ENCODE measurements at regions not wholly inside any gene's neighbourhood (a gene's known extent, or its start where the extent isn't known, plus 50 kb on each side); places are given as distances from the start of the nearest gene placed in this dataset.

DNA sequence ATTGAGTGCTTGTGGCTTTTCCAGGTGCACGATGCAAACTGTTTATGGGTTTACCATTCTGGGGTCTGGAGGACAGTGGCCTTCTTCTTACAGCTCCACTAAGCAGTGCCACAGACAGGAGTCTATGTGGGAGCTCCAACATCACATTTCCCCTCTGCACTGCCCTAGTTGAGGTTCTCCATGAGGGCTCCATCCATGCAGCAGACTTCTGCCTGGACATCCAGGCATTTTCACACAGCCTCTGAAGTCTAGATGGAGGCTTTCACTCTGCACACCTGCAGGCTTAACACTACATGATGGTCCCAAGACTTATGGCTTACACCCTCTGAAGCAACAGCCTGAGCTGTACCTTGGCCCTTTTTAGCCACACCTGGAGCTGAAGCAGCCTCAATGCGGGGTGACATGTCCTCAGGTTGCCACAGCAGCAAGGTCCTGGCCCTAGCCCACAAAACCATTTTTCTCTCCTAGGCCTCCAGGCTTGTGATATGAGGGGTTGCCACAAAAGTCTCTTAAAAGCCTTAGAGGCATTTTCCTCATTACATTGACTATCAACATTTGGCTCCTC lies 552.2 kb downstream of the TFAP2A start:
- Histone ChIP-seq H3K4me1 (ENCODE audit: control insufficient read depth in 1 of 2, insufficient read depth in 2 of 2, low read length in 2 of 2) (no peaks in the 10 kb centered on the region), H3K36me3 (ENCODE audit: control insufficient read depth in 1 of 2, insufficient read depth in 2 of 2, low read length in 2 of 2) (no peaks in the 10 kb centered on the region), H2AFZ (ENCODE audit: low read depth, low read length, poor library complexity, severe bottlenecking) (no peak overlapping the region), H3K27me3 (ENCODE audit: insufficient read depth, low read length) (no peaks in the 10 kb centered on the region), H3K4me2 (ENCODE audit: low read length) (no peak overlapping the region), H3K9me2 (ENCODE audit: insufficient read depth) (no peaks in the 10 kb centered on the region), H3K4me3 (replicated peaks in 1 of 2; ENCODE audit: low read depth in 1 of 2, low read length in 2 of 2) (no peak overlapping the region), H3K9me3 (ENCODE audit: control insufficient read depth in 1 of 2, insufficient read depth in 1 of 2, low read depth in 1 of 2, low read length in 2 of 2) (peaks cover 0 to 5% of the 10 kb centered on the region in 2 experiments; a peak in 1 of 4 replicates), H3K9ac (ENCODE audit: low read length) (no peak overlapping the region), H3K79me2 (ENCODE audit: insufficient read depth, low read length) (no peaks in the 10 kb centered on the region), H4K20me1 (ENCODE audit: insufficient read depth) (no peaks in the 10 kb centered on the region), H3K27ac (ENCODE audit: low read depth, low read length) (no peak overlapping the region)
- ChIA-PET CTCF (no interaction called here), POLR2A (no interaction called here), RAD21 (ENCODE audit: low non-redundant PET in 1 of 2, low total read pairs in 2 of 2, uncharacterized antibody in 2 of 2, unreplicated experiment in 2 of 2) (no interaction called here)
- ATAC-seq (no peak), DNase-seq (ENCODE audit: low read depth, low spot score) (no peak)
- intact Hi-C loops (cut with micrococcal nuclease), result no loop called here
- TF ChIP-seq FOSL1 (IDR thresholded peaks at IDR 0.05; ENCODE audit: low read depth), result no peak
- TF ChIP-seq POLR2AphosphoS5 (IDR thresholded peaks at IDR 0.05; ENCODE audit: low read depth, low read length), result no peak
- TF ChIP-seq SP1 (IDR thresholded peaks at IDR 0.05; ENCODE audit: low read depth), result no peak
- TF ChIP-seq, protein P1, sequence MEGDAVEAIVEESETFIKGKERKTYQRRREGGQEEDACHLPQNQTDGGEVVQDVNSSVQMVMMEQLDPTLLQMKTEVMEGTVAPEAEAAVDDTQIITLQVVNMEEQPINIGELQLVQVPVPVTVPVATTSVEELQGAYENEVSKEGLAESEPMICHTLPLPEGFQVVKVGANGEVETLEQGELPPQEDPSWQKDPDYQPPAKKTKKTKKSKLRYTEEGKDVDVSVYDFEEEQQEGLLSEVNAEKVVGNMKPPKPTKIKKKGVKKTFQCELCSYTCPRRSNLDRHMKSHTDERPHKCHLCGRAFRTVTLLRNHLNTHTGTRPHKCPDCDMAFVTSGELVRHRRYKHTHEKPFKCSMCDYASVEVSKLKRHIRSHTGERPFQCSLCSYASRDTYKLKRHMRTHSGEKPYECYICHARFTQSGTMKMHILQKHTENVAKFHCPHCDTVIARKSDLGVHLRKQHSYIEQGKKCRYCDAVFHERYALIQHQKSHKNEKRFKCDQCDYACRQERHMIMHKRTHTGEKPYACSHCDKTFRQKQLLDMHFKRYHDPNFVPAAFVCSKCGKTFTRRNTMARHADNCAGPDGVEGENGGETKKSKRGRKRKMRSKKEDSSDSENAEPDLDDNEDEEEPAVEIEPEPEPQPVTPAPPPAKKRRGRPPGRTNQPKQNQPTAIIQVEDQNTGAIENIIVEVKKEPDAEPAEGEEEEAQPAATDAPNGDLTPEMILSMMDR (IDR thresholded peaks at IDR 0.05 in 2 of 3, conservative IDR thresholded peaks at IDR 0.05 in 1 of 3; ENCODE audit: borderline replicate concordance in 1 of 3, insufficient read depth in 1 of 3, low read depth in 2 of 3, low read length in 2 of 3), result no peak
- TF ChIP-seq CBX3 (IDR thresholded peaks at IDR 0.05; ENCODE audit: low read depth), result no peak
- TF ChIP-seq ELF1 (IDR thresholded peaks at IDR 0.05; ENCODE audit: borderline replicate concordance, low read depth), result no peak
- TF ChIP-seq YY1 (IDR thresholded peaks at IDR 0.05; ENCODE audit: extremely low read depth, insufficient replicate concordance, low read depth, low read length), result no peak
- TF ChIP-seq, protein P2, sequence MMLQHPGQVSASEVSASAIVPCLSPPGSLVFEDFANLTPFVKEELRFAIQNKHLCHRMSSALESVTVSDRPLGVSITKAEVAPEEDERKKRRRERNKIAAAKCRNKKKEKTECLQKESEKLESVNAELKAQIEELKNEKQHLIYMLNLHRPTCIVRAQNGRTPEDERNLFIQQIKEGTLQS (IDR thresholded peaks at IDR 0.05), result no peak
- TF ChIP-seq ZFX (IDR thresholded peaks at IDR 0.05), result no peak
- TF ChIP-seq CEBPB (IDR thresholded peaks at IDR 0.05; ENCODE audit: low read depth), result no peak
- BruUV-seq (replicated peaks), result no TSS peak
